B cell (primary cell): ENCODE measurements at regions not wholly inside any gene's neighbourhood (a gene's known extent, or its start where the extent isn't known, plus 50 kb on each side); places are given as distances from the start of the nearest gene placed in this dataset.

Experiments
- ATAC-seq: fragments of 200-7000 bp; cut with Tn5 transposase; one replicate; pipeline ENCODE4 v1.10.0; 2021; ENCODE audit warnings: low read depth, mild to moderate bottlenecking, moderate number of reproducible peaks, moderate library complexity
- CTCF ChIA-PET: fragments of 350-600 bp; sonication (Branson Sonifier 250); formaldehyde crosslinking; loops from one replicate; lab custom pipeline; 2021; ENCODE audit warnings: antibody characterized with exemption, inconsistent platforms; lab: Charles Lee
- POLR2A ChIA-PET: fragments of 350-600 bp; sonication (Branson Sonifier 250); formaldehyde crosslinking; loops from one replicate; lab custom pipeline; 2021; ENCODE audit warnings: antibody characterized with exemption; lab: Charles Lee
- DNase-seq: peaks from one replicate; pipeline ENCODE4 v3.0.0; 2013
- H2AFZ ChIP-seq: 2 replicates; pipeline ENCODE4 v1.6.1; 2012; ENCODE audit warnings: mild to moderate bottlenecking, low read depth, low read length; ENCODE audit not compliant: insufficient read depth, poor library complexity, severe bottlenecking
- H3K27ac ChIP-seq, 2 donors: 1 replicate in 1 of 2; 2 replicates in 1 of 2; pipeline ENCODE4 v1.5.1; 2012 to 2013; ENCODE audit warnings: low read length in 2 of 2, mild to moderate bottlenecking in 2 of 2, moderate library complexity in 1 of 2
- H3K27me3 ChIP-seq, 4 experiments: fragments of 200-600 bp in 1 of 4; sonication (generic) in 1 of 4; replicated peaks in 1 of 4; 1 replicate in 2 of 4; 2 replicates in 2 of 4; pipeline versions ENCODE4 v1.6.1 to v1.7.0; 2013 to 2016; ENCODE audit warnings: low read length in 3 of 4, mild to moderate bottlenecking in 2 of 4, mixed read lengths in 1 of 4, moderate library complexity in 1 of 4; ENCODE audit not compliant: insufficient read depth in 4 of 4, control insufficient read depth in 3 of 4; ENCODE audit errors: control extremely low read depth in 1 of 4
- H3K36me3 ChIP-seq, 2 experiments: replicated peaks in 1 of 2; 1 replicate in 1 of 2; 2 replicates in 1 of 2; pipeline versions ENCODE4 v1.6.1 to v1.7.1; 2013; ENCODE audit warnings: low read length in 1 of 2; ENCODE audit not compliant: insufficient read depth in 2 of 2, control insufficient read depth in 1 of 2; ENCODE audit errors: control extremely low read depth in 1 of 2, extremely low read depth in 1 of 2
- H3K4me1 ChIP-seq, 2 donors: fragments of 200-600 bp in 1 of 2; sonication (generic) in 1 of 2; 1 replicate in 1 of 2; 2 replicates in 1 of 2; pipeline versions ENCODE4 v1.5.1 to v1.6.1; 2013 to 2017; ENCODE audit warnings: low read length in 2 of 2; ENCODE audit not compliant: control insufficient read depth in 2 of 2, insufficient read depth in 2 of 2
- H3K4me2 ChIP-seq: replicated peaks from 2 replicates; pipeline ENCODE3; 2012; ENCODE audit warnings: mild to moderate bottlenecking, low read depth, low read length; ENCODE audit not compliant: poor library complexity, severe bottlenecking
- H3K4me3 ChIP-seq, 5 experiments: fragments of 200-600 bp in 1 of 5; sonication (generic) in 1 of 5; 1 replicate in 3 of 5; 2 replicates in 2 of 5; pipeline versions ENCODE4 v1.5.1 to v1.7.0; 2011 to 2016; ENCODE audit warnings: low read length in 4 of 5, mild to moderate bottlenecking in 4 of 5, low read depth in 2 of 5, control low read depth in 1 of 5, moderate library complexity in 1 of 5; ENCODE audit not compliant: insufficient read depth in 1 of 5; ENCODE audit errors: control extremely low read depth in 1 of 5, extremely low read depth in 1 of 5
- H3K79me2 ChIP-seq: fragments of 200-600 bp; sonication (generic); one replicate; pipeline ENCODE4 v1.6.0; 2016; ENCODE audit warnings: low read length; ENCODE audit not compliant: control insufficient read depth, insufficient read depth
- H3K9ac ChIP-seq: fragments of 200-600 bp; sonication (generic); 2 replicates; pipeline ENCODE4 v1.6.1; 2017; ENCODE audit warnings: mild to moderate bottlenecking, low read length, moderate library complexity
- H3K9me3 ChIP-seq, 3 donors: one replicate each; pipeline versions ENCODE4 v1.6.1 to v1.7.1; 2013; ENCODE audit warnings: low read length in 2 of 3; ENCODE audit not compliant: control insufficient read depth in 2 of 3, insufficient read depth in 1 of 3; ENCODE audit errors: control extremely low read depth in 1 of 3
- H4K20me1 ChIP-seq: 2 replicates; pipeline ENCODE4 v1.6.0; 2012; ENCODE audit warnings: mild to moderate bottlenecking, low read length; ENCODE audit not compliant: insufficient read depth, control insufficient read depth, poor library complexity, severe bottlenecking
- H3K27ac Mint-ChIP-seq: one replicate; pipeline ENCODE4 v1.8.0; 2021; ENCODE audit warnings: mixed read lengths
- H3K27me3 Mint-ChIP-seq: one replicate; pipeline ENCODE4 v1.8.0; 2021; ENCODE audit warnings: mixed read lengths
- H3K4me1 Mint-ChIP-seq: one replicate; pipeline ENCODE4 v1.8.0; 2021; ENCODE audit warnings: mixed read lengths
- H3K4me3 Mint-ChIP-seq: one replicate; pipeline ENCODE4 v1.8.0; 2021; ENCODE audit warnings: mixed read lengths
- H3K9me3 Mint-ChIP-seq: one replicate; pipeline ENCODE4 v1.8.0; 2022; ENCODE audit warnings: mixed read lengths; ENCODE audit not compliant: insufficient read depth
- EZH2 ChIP-seq: IDR thresholded peaks from 2 replicates; pipeline ENCODE4 v1.6.1; 2012; ENCODE audit warnings: borderline replicate concordance, low read depth, mild to moderate bottlenecking, moderate library complexity, low read length; ENCODE audit not compliant: insufficient read depth, poor library complexity, severe bottlenecking
- WGBS: methylation state at CpG from one replicate; pipeline ENCODE4 v1.1.5; 2013; ENCODE audit warnings: missing lambda C conversion rate; ENCODE audit not compliant: insufficient coverage; 5-methylcytosine and 5-hydroxymethylcytosine counted together
- intact Hi-C: fragments of 100-400 bp; cut with micrococcal nuclease; formaldehyde crosslinking; loops from one replicate; pipeline ENCODE4 v1.10.0; 2022
- TF ChIP-seq, protein P1 (sequence below): fragments of 200-600 bp; IDR thresholded peaks from one replicate; pipeline ENCODE4 v1.8.0; 2022; ENCODE audit warnings: antibody characterized with exemption, mild to moderate bottlenecking

GRCh38 chr6:141846639-141847038 lies 286.1 kb upstream of the GJE1 start:
- 71% methylated on average over 4 of the region's 4 CpGs for WGBS
- Histone ChIP-seq H3K27me3 (no peaks in the 10 kb centered on the region), H3K4me1 (no peaks in the 10 kb centered on the region), H3K9ac (no peak overlapping the region), H4K20me1 (no peaks in the 10 kb centered on the region), H3K79me2 (no peaks in the 10 kb centered on the region), H3K36me3 (no peaks in the 10 kb centered on the region), H3K9me3 (no peaks in the 10 kb centered on the region), H3K4me2 (no peak overlapping the region), H3K4me3 (no peak overlapping the region), H3K27ac (no peak overlapping the region), H2AFZ (no peak overlapping the region)
- DNase-seq: no peak
- intact Hi-C loops: no loop called here
- TF ChIP-seq, protein P1, sequence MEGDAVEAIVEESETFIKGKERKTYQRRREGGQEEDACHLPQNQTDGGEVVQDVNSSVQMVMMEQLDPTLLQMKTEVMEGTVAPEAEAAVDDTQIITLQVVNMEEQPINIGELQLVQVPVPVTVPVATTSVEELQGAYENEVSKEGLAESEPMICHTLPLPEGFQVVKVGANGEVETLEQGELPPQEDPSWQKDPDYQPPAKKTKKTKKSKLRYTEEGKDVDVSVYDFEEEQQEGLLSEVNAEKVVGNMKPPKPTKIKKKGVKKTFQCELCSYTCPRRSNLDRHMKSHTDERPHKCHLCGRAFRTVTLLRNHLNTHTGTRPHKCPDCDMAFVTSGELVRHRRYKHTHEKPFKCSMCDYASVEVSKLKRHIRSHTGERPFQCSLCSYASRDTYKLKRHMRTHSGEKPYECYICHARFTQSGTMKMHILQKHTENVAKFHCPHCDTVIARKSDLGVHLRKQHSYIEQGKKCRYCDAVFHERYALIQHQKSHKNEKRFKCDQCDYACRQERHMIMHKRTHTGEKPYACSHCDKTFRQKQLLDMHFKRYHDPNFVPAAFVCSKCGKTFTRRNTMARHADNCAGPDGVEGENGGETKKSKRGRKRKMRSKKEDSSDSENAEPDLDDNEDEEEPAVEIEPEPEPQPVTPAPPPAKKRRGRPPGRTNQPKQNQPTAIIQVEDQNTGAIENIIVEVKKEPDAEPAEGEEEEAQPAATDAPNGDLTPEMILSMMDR: no peak
- TF ChIP-seq EZH2: no peak
- no peak overlapping the region for H3K4me3 Mint-ChIP-seq
- CTCF ChIA-PET: no interaction called here
- no peaks in the 10 kb centered on the region for H3K27me3 Mint-ChIP-seq
- no peak overlapping the region for H3K27ac Mint-ChIP-seq
- H3K4me1 Mint-ChIP-seq: no peaks in the 10 kb centered on the region
- H3K9me3 Mint-ChIP-seq: no peaks in the 10 kb centered on the region
- POLR2A ChIA-PET: no interaction called here
- ATAC-seq: no peak

- CTCF ChIA-PET: no interaction called here
- H3K9me3 Mint-ChIP-seq: no peaks in the 10 kb centered on the region
- Histone ChIP-seq H3K79me2 (no peaks in the 10 kb centered on the region), H3K4me2 (no peak overlapping the region), H3K9ac (no peak overlapping the region), H3K36me3 (no peaks in the 10 kb centered on the region), H3K27ac (no peak overlapping the region), H3K4me1 (no peaks in the 10 kb centered on the region), H3K27me3 (no peaks in the 10 kb centered on the region), H3K9me3 (no peaks in the 10 kb centered on the region), H2AFZ (no peak overlapping the region), H3K4me3 (no peak overlapping the region), H4K20me1 (no peaks in the 10 kb centered on the region)
- H3K27me3 Mint-ChIP-seq: no peaks in the 10 kb centered on the region
- DNase-seq (no peak), ATAC-seq (no peak)
- no peaks in the 10 kb centered on the region for H3K4me1 Mint-ChIP-seq
- intact Hi-C loops: no loop called here
- no peak overlapping the region for H3K27ac Mint-ChIP-seq
- 100% methylated on average over 1 of the region's 3 CpGs for WGBS
- POLR2A ChIA-PET: no interaction called here
- no peak overlapping the region for H3K4me3 Mint-ChIP-seq
- no peak for TF ChIP-seq EZH2
- TF ChIP-seq, protein P1: no peak
Observed at GRCh38 chr6:141843178-141843834, 289.4 kb upstream of the GJE1 start.
